Uterus (tissue), 2 donors: ENCODE measurements at regions not wholly inside any gene's neighbourhood (a gene's known extent, or its start where the extent isn't known, plus 50 kb on each side); places are given as distances from the start of the nearest gene placed in this dataset.

Experiments
- CTCF ChIP-seq, 4 experiments: fragments of 200-600 bp in 2 of 4; fragments of 450-650 bp in 2 of 4; sonication (generic) in 2 of 4; IDR thresholded peaks; one replicate each; pipeline ENCODE4 v1.5.1; 2016 to 2019; ENCODE audit warnings: antibody characterized with exemption in 4 of 4, mild to moderate bottlenecking in 2 of 4, moderate library complexity in 1 of 4
- POLR2A ChIP-seq, 2 donors: fragments of 450-650 bp; IDR thresholded peaks; one replicate each; pipeline ENCODE4 v1.6.1; 2016; ENCODE audit warnings: antibody characterized with exemption in 2 of 2, mild to moderate bottlenecking in 1 of 2, moderate library complexity in 1 of 2

DNA sequence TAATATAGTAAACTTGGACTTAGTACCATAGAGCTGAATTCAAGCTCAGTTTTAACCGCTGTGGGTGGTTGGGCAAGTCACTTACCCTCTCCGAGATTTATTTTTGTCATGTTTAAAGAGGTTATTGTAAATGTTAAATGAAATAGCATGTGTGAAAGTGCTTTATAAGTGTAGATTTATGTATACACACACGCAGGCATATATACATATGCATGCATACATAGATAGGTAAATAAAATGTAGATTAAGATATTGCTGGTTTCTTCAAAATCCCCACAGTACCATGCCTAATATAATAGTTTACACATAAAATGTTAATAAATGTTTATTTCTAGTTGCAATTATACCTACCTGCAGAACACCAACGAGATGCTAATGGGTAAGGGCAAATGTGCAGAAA is 164.5 kb upstream of the EGFLAM start:
- TF ChIP-seq CTCF (IDR thresholded peaks at IDR 0.05) (no peak), POLR2A (IDR thresholded peaks at IDR 0.05) (no peak)
